Transverse colon (tissue), 4 donors: ENCODE measurements at regions not wholly inside any gene's neighbourhood (a gene's known extent, or its start where the extent isn't known, plus 50 kb on each side); places are given as distances from the start of the nearest gene placed in this dataset.
"Not testable (repeated sequence)": the region's sequence is repeated elsewhere in the genome, so short reads cannot be mapped to it uniquely, and the experiment has no call there.

Experiments used
- DNase-seq: peaks from one replicate; pipeline ENCODE4 v3.0.0-alpha.2; 2019
- H3K27ac ChIP-seq, 4 donors: fragments of 200-600 bp; sonication (generic); 2 replicates each; pipeline ENCODE4 v1.5.1; 2016 to 2018; ENCODE audit warnings: inconsistent platforms in 4 of 4
- H3K27me3 ChIP-seq: fragments of 200-600 bp; sonication (generic); 2 replicates; pipeline ENCODE4 v1.5.1; 2017; ENCODE audit warnings: inconsistent platforms
- H3K36me3 ChIP-seq, 4 donors: fragments of 200-600 bp; sonication (generic); 2 replicates each; pipeline ENCODE4 v1.5.1; 2017 to 2019; ENCODE audit warnings: inconsistent platforms in 4 of 4
- H3K4me1 ChIP-seq, 4 donors: fragments of 200-600 bp; sonication (generic); 2 replicates each; pipeline ENCODE4 v1.5.1; 2017 to 2020; ENCODE audit warnings: inconsistent platforms in 4 of 4
- H3K4me3 ChIP-seq, 4 donors: fragments of 200-600 bp; sonication (generic); 1 replicate in 1 of 4; 2 replicates in 3 of 4; pipeline versions ENCODE4 v1.5.1 to v1.6.1; 2017 to 2019; ENCODE audit warnings: inconsistent platforms in 4 of 4
- H3K9me3 ChIP-seq, 2 donors: fragments of 200-600 bp; sonication (generic); 2 replicates each; pipeline ENCODE4 v1.5.1; 2017 to 2019; ENCODE audit warnings: inconsistent platforms in 2 of 2
- CTCF ChIP-seq, 5 experiments: fragments of 200-600 bp in 3 of 5; fragments of 450-650 bp in 2 of 5; sonication (generic) in 3 of 5; IDR thresholded peaks; 1 replicate in 2 of 5; 2 replicates in 3 of 5; pipeline ENCODE4 v1.5.1; 2016 to 2017; ENCODE audit warnings: antibody characterized with exemption in 5 of 5, inconsistent platforms in 3 of 5, mild to moderate bottlenecking in 2 of 5, moderate library complexity in 1 of 5
- EP300 ChIP-seq: sonication (generic); formaldehyde crosslinking; IDR thresholded peaks from one replicate; pipeline ENCODE4 v1.6.1; 2017; ENCODE audit warnings: antibody characterized with exemption, low read depth
- POLR2A ChIP-seq: fragments of 450-650 bp; IDR thresholded peaks from one replicate; pipeline ENCODE4 v1.6.1; 2016; ENCODE audit warnings: antibody characterized with exemption, mild to moderate bottlenecking, moderate library complexity
- POLR2AphosphoS5 ChIP-seq, 3 donors: sonication (generic); formaldehyde crosslinking; IDR thresholded peaks; one replicate each; pipeline ENCODE4 v1.6.1; 2016; ENCODE audit warnings: antibody characterized with exemption in 3 of 3
- WGBS, 2 donors: methylation state at CpG; one replicate each; pipeline ENCODE4 v1.1.5; 2018; ENCODE audit warnings: low coverage in 1 of 2; 5-methylcytosine and 5-hydroxymethylcytosine counted together
- in situ Hi-C, 4 donors: fragments of 200-750 bp; cut with MboI; loops; one replicate each; pipeline versions ENCODE4 v1.15.0 to v1.15.1; 2017; ENCODE audit warnings: low sequenced_read_pairs in 3 of 4, low pct_ligation_motif_present in 1 of 4, low pct_unique_long_range_greater_than_20kb in 1 of 4
- intact Hi-C: fragments of 100-400 bp; cut with DNase I; formaldehyde crosslinking; loops from one replicate; pipeline ENCODE4 v1.15.1; 2023; ENCODE audit warnings: low total_unique reads

- H3K9me3 ChIP-seq: no peaks in the 10 kb centered on the region
- 76 to 79% methylated on average over 8 to 20 of the region's 20 CpGs for WGBS, 2 donors
- no peaks in the 10 kb centered on the region for H3K36me3 ChIP-seq
- no peaks in the 10 kb centered on the region for H3K4me1 ChIP-seq
- intact Hi-C loops (no loop called here), in situ Hi-C loops (loop anchor here in 1 of 4 donors (5.0 kb wide), 1 partner anchor 961 kb away; no protein-coding TSS in a partner anchor)
- TF ChIP-seq POLR2AphosphoS5 (IDR thresholded peaks at IDR 0.05): no peak
- no peak for TF ChIP-seq POLR2A
- no peak for TF ChIP-seq EP300
- no peak for TF ChIP-seq CTCF (IDR thresholded peaks at IDR 0.05)
- no peaks in the 10 kb centered on the region for H3K27me3 ChIP-seq
- H3K27ac ChIP-seq: no peak overlapping the region
- no peak for DNase-seq
- no peak overlapping the region for H3K4me3 ChIP-seq
Observed at GRCh38 chr3:11910971-11911531, 64.4 kb upstream of the TAMM41 start.

GRCh38 chr3:11911887-11912286 lies 65.2 kb upstream of the TAMM41 start:
- H3K9me3 ChIP-seq, H3K36me3 ChIP-seq, H3K4me3 ChIP-seq, H3K4me1 ChIP-seq, DNase-seq, H3K27ac ChIP-seq, H3K27me3 ChIP-seq, intact Hi-C loops: not testable (repeated sequence)
- 92% methylated on average over 5 of the region's 10 CpGs; no CpG with 5 or more reads in 1 of the 2 donors for WGBS, 2 donors
- in situ Hi-C loops: loop anchor here in 1 of 4 donors (5.0 kb wide), 1 partner anchor 960 kb away; no protein-coding TSS in a partner anchor

GRCh38 chr3:11913316-11913715 lies 66.6 kb upstream of the TAMM41 start:
- 80 to 91% methylated on average over 4 to 14 of the region's 14 CpGs for WGBS, 2 donors

GRCh38 chr3:11914041-11914440 lies 67.4 kb upstream of the TAMM41 start:
- Histone ChIP-seq H3K9me3 (no peaks in the 10 kb centered on the region), H3K27ac (no peak overlapping the region), H3K36me3 (no peaks in the 10 kb centered on the region), H3K27me3 (no peaks in the 10 kb centered on the region), H3K4me1 (no peaks in the 10 kb centered on the region), H3K4me3 (no peak overlapping the region)
- TF ChIP-seq POLR2A (no peak), EP300 (no peak), POLR2AphosphoS5 (IDR thresholded peaks at IDR 0.05) (no peak), CTCF (IDR thresholded peaks at IDR 0.05) (no peak)
- intact Hi-C loops (no loop called here), in situ Hi-C loops (loop anchor here in 1 of 4 donors (5.0 kb wide), 1 partner anchor 958 kb away; no protein-coding TSS in a partner anchor)
- DNase-seq: no peak
- 84 to 93% methylated on average over 3 to 9 of the region's 9 CpGs for WGBS, 2 donors

More at GRCh38 chr3:11913316-11913715, 66.6 kb upstream of the TAMM41 start:
- intact Hi-C loops (no loop called here), in situ Hi-C loops (loop anchor here in 1 of 4 donors (5.0 kb wide), 1 partner anchor 959 kb away; no protein-coding TSS in a partner anchor)
- Histone ChIP-seq H3K4me3 (no peak overlapping the region), H3K36me3 (no peaks in the 10 kb centered on the region), H3K4me1 (no peaks in the 10 kb centered on the region), H3K27ac (no peak overlapping the region), H3K9me3 (no peaks in the 10 kb centered on the region), H3K27me3 (no peaks in the 10 kb centered on the region)
- TF ChIP-seq EP300: no peak
- TF ChIP-seq POLR2AphosphoS5 (IDR thresholded peaks at IDR 0.05): no peak
- no peak for TF ChIP-seq POLR2A
- no peak for TF ChIP-seq CTCF (IDR thresholded peaks at IDR 0.05)
- DNase-seq: no peak
